IMR-90 (cell line): ENCODE measurements at regions not wholly inside any gene's neighbourhood (a gene's known extent, or its start where the extent isn't known, plus 50 kb on each side); places are given as distances from the start of the nearest gene placed in this dataset.
A peak's percentile ranks its signal among the peaks of the same experiment; 100 is the strongest.

Experiments
- ATAC-seq: fragments of 200-7000 bp; cut with Tn5 transposase; 2 replicates; pipeline ENCODE4 v1.9.1; 2020; ENCODE audit warnings: low read depth, mild to moderate bottlenecking, moderate library complexity
- BruUV-seq: library from RNA; stranded (reverse); fragments of 400-500 nt; replicated peaks from 2 replicates; lab custom pipeline; 2021; lab: Mats Ljungman, UMichigan
- CTCF ChIA-PET: fragments of 300-600 bp; formaldehyde crosslinking; extraction: SDS; loops from one replicate; lab custom pipeline; 2021; ENCODE audit warnings: antibody characterized with exemption; lab: Yijun Ruan, JAX
- POLR2A ChIA-PET: fragments of 300-600 bp; sonication (Branson Sonifier 250); formaldehyde crosslinking; loops from one replicate; lab custom pipeline; 2022; ENCODE audit warnings: antibody characterized with exemption; ENCODE audit not compliant: unreplicated experiment; lab: Charles Lee
- DNase-seq: peaks from one replicate; pipeline ENCODE4 v3.0.0; 2013
- H2AFZ ChIP-seq: replicated peaks from 2 replicates; pipeline ENCODE3; 2013; ENCODE audit warnings: low read length, mild to moderate bottlenecking; ENCODE audit not compliant: poor library complexity
- H2AK5ac ChIP-seq: 2 replicates; pipeline ENCODE4 v1.6.1; 2013; ENCODE audit warnings: low read depth, low read length, inconsistent platforms
- H2AK9ac ChIP-seq: replicated peaks from 2 replicates; pipeline ENCODE3; 2013; ENCODE audit warnings: mild to moderate bottlenecking, low read depth, low read length, moderate library complexity; ENCODE audit not compliant: poor library complexity
- H2BK120ac ChIP-seq: 2 replicates; pipeline ENCODE4 v1.6.1; 2013; ENCODE audit warnings: low read depth, low read length, inconsistent platforms
- H2BK15ac ChIP-seq: 3 replicates; pipeline ENCODE4 v1.6.1; 2013; ENCODE audit warnings: low read depth, low read length, inconsistent platforms
- H2BK20ac ChIP-seq: 2 replicates; pipeline ENCODE4 v1.6.1; 2013; ENCODE audit warnings: low read depth, mild to moderate bottlenecking, inconsistent platforms, low read length, moderate library complexity
- H2BK5ac ChIP-seq: 2 replicates; pipeline ENCODE4 v1.6.1; 2013; ENCODE audit warnings: mild to moderate bottlenecking, low read depth, low read length, inconsistent platforms; ENCODE audit not compliant: poor library complexity, severe bottlenecking
- H3K14ac ChIP-seq: replicated peaks from 2 replicates; pipeline ENCODE4 v1.6.1; 2013; ENCODE audit warnings: low read depth, low read length, inconsistent platforms
- H3K18ac ChIP-seq: 2 replicates; pipeline ENCODE4 v1.6.1; 2013; ENCODE audit warnings: low read depth, low read length, control low read depth
- H3K23ac ChIP-seq: 2 replicates; pipeline ENCODE4 v1.6.1; 2013; ENCODE audit warnings: low read depth, low read length, inconsistent platforms
- H3K27ac ChIP-seq: 2 replicates; pipeline ENCODE4 v1.5.1; 2013; ENCODE audit warnings: mild to moderate bottlenecking, control low read depth, low read length; ENCODE audit not compliant: insufficient read depth
- H3K27me3 ChIP-seq: 2 replicates; pipeline ENCODE4 v1.6.1; 2013; ENCODE audit warnings: low read length; ENCODE audit not compliant: control insufficient read depth, insufficient read depth
- H3K36me3 ChIP-seq: 2 replicates; pipeline ENCODE4 v1.6.1; 2013; ENCODE audit warnings: low read length, mixed read lengths; ENCODE audit not compliant: control insufficient read depth, insufficient read depth
- H3K4ac ChIP-seq: 2 replicates; pipeline ENCODE4 v1.6.1; 2013; ENCODE audit warnings: low read depth, low read length, inconsistent platforms
- H3K4me1 ChIP-seq: 2 replicates; pipeline ENCODE4 v1.6.1; 2013; ENCODE audit warnings: low read length, mixed read lengths; ENCODE audit not compliant: control insufficient read depth, insufficient read depth
- H3K4me2 ChIP-seq: 2 replicates; pipeline ENCODE4 v1.6.1; 2013; ENCODE audit warnings: low read depth, mild to moderate bottlenecking, control low read depth, low read length, moderate library complexity
- H3K4me3 ChIP-seq: 2 replicates; pipeline ENCODE4 v1.5.1; 2013; ENCODE audit warnings: low read depth, mild to moderate bottlenecking, control low read depth, low read length, moderate library complexity; ENCODE audit not compliant: insufficient read depth
- H3K56ac ChIP-seq: 2 replicates; pipeline ENCODE4 v1.6.1; 2013; ENCODE audit warnings: low read length, inconsistent platforms; ENCODE audit not compliant: insufficient read depth; ENCODE audit errors: extremely low read depth
- H3K79me1 ChIP-seq, 2 experiments: 2 replicates each; pipeline ENCODE4 v1.6.1; 2013; ENCODE audit warnings: low read length in 2 of 2, inconsistent platforms in 1 of 2, low read depth in 1 of 2
- H3K9ac ChIP-seq: 2 replicates; pipeline ENCODE4 v1.6.1; 2013; ENCODE audit warnings: low read depth, low read length, control low read depth
- H3K9me1 ChIP-seq: 2 replicates; pipeline ENCODE4 v1.6.1; 2013; ENCODE audit warnings: low read length, inconsistent platforms; ENCODE audit not compliant: insufficient read depth
- H3K9me3 ChIP-seq: 2 replicates; pipeline ENCODE4 v1.6.1; 2013; ENCODE audit warnings: low read length; ENCODE audit not compliant: control insufficient read depth, insufficient read depth
- H4K20me1 ChIP-seq: 2 replicates; pipeline ENCODE4 v1.6.1; 2013; ENCODE audit warnings: low read length, inconsistent platforms; ENCODE audit not compliant: insufficient read depth
- H4K5ac ChIP-seq: 2 replicates; pipeline ENCODE4 v1.6.1; 2013; ENCODE audit warnings: mild to moderate bottlenecking, low read depth, low read length, control low read depth
- H4K8ac ChIP-seq, 2 experiments: 2 replicates each; pipeline ENCODE4 v1.6.1; 2013; ENCODE audit warnings: low read depth in 2 of 2, low read length in 2 of 2, control low read depth in 1 of 2, inconsistent platforms in 1 of 2
- H4K91ac ChIP-seq: 2 replicates; pipeline ENCODE4 v1.6.1; 2013; ENCODE audit warnings: low read depth, low read length, inconsistent platforms; ENCODE audit not compliant: insufficient read depth
- BHLHE40 ChIP-seq: fragments of 150-350 bp; IDR thresholded peaks from 2 replicates; pipeline ENCODE4 v1.6.1; 2016; ENCODE audit warnings: mild to moderate bottlenecking, low read depth, low read length
- CEBPB ChIP-seq: IDR thresholded peaks from 2 replicates; pipeline ENCODE4 v1.6.1; 2012; ENCODE audit warnings: low read depth, low read length, improper control_type of control experiment
- CHD1 ChIP-seq: IDR thresholded peaks from 2 replicates; pipeline ENCODE4 v1.6.1; 2012; ENCODE audit warnings: low read depth, low read length, improper control_type of control experiment
- FOS ChIP-seq: fragments of 150-350 bp; IDR thresholded peaks from 2 replicates; pipeline ENCODE4 v1.6.1; 2016; ENCODE audit warnings: low read depth, low read length
- MAFK ChIP-seq: IDR thresholded peaks from 2 replicates; pipeline ENCODE4 v1.6.1; 2012; ENCODE audit warnings: low read depth, low read length, improper control_type of control experiment
- MAZ ChIP-seq: IDR thresholded peaks from 2 replicates; pipeline ENCODE4 v1.6.1; 2012; ENCODE audit warnings: low read depth, mild to moderate bottlenecking, low read length, improper control_type of control experiment, moderate library complexity, borderline replicate concordance
- MXI1 ChIP-seq: IDR thresholded peaks from 2 replicates; pipeline ENCODE4 v1.6.1; 2012; ENCODE audit warnings: low read depth, mild to moderate bottlenecking, low read length, moderate library complexity, borderline replicate concordance
- NFE2L2 ChIP-seq: fragments of 150-350 bp; IDR thresholded peaks from 2 replicates; pipeline ENCODE4 v1.6.1; 2016; ENCODE audit warnings: low read depth, mild to moderate bottlenecking, low read length
- POLR2A ChIP-seq: IDR thresholded peaks from 2 replicates; pipeline ENCODE4 v1.6.1; 2012; ENCODE audit warnings: mild to moderate bottlenecking, low read depth, low read length
- RAD21 ChIP-seq: IDR thresholded peaks from 2 replicates; pipeline ENCODE4 v1.6.1; 2012; ENCODE audit warnings: low read length, improper control_type of control experiment
- RCOR1 ChIP-seq: IDR thresholded peaks from 2 replicates; pipeline ENCODE4 v1.6.1; 2012; ENCODE audit warnings: mild to moderate bottlenecking, low read length, improper control_type of control experiment; ENCODE audit not compliant: insufficient replicate concordance
- RFX5 ChIP-seq: IDR thresholded peaks from 2 replicates; pipeline ENCODE4 v1.8.0; 2012; ENCODE audit warnings: low read depth, mild to moderate bottlenecking, low read length, moderate library complexity
- SMC3 ChIP-seq: fragments of 150-350 bp; IDR thresholded peaks from 2 replicates; pipeline ENCODE4 v1.6.1; 2016; ENCODE audit warnings: low read depth, mild to moderate bottlenecking, antibody characterized with exemption, low read length, moderate library complexity
- WGBS, 2 experiments: methylation state at CpG; one replicate each; pipeline versions ENCODE4 v1.1.5 to v1.1.7; 2013; ENCODE audit warnings: missing lambda C conversion rate in 2 of 2; ENCODE audit not compliant: insufficient read length in 1 of 2; ENCODE audit errors: extremely low coverage in 2 of 2; 5-methylcytosine and 5-hydroxymethylcytosine counted together
- dilution Hi-C: fragments of 300-500 bp; cut with HindIII; formaldehyde crosslinking; loops from one replicate; pipeline ENCODE4 v1.14.3; 2018; ENCODE audit warnings: low sequenced_read_pairs; ENCODE audit not compliant: unreplicated experiment
- in situ Hi-C: fragments of 300-500 bp; cut with MboI; formaldehyde crosslinking; loops from 3 replicates; pipeline ENCODE4 v1.14.3; 2019; ENCODE audit warnings: low sequenced_read_pairs, inconsistent platforms, mixed read lengths
- intact Hi-C: fragments of 100-400 bp; cut with micrococcal nuclease; formaldehyde crosslinking; loops from 2 replicates; pipeline ENCODE4 v1.10.0; 2022
- TF ChIP-seq, protein P1 (sequence below): fragments of 150-350 bp; IDR thresholded peaks from 2 replicates; pipeline ENCODE4 v1.6.1; 2017; ENCODE audit warnings: mild to moderate bottlenecking, antibody characterized with exemption, low read length, low read depth
- TF ChIP-seq, protein P2 (sequence below): conservative IDR thresholded peaks from 2 replicates; pipeline ENCODE4 v1.5.1; 2012; ENCODE audit warnings: mild to moderate bottlenecking, low read depth, low read length, improper control_type of control experiment
- TF ChIP-seq, protein P3 (sequence below): fragments of 150-350 bp; IDR thresholded peaks from 2 replicates; pipeline ENCODE4 v1.6.1; 2016; ENCODE audit warnings: low read depth, mild to moderate bottlenecking, low read length, moderate library complexity, borderline replicate concordance

DNA sequence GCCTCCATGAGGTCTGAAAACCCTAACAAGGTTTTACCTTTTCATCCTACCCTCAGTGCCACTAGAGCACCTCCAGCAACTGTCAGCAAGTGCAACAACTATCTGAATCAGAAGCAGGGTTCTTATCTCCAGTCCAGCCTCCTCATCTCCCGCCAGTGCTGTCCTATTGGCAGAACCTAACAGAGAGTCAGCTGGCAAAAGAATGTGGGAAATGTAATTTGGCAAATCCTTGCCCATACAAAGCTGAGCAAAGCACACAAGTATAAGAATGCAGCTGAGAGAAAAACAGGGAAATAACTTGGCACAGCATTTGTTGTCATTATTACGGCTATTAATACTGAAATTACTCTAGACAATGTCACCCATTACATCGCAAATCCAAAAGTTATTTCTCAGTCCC lies 124.2 kb downstream of the ATP6V1G3 start:
- no peaks in the 10 kb centered on the region for H3K4me1 ChIP-seq
- no peaks in the 10 kb centered on the region for H3K79me1 ChIP-seq
- ChIA-PET CTCF (no interaction called here), POLR2A (no interaction called here)
- no peak overlapping the region for H3K14ac ChIP-seq
- no peak overlapping the region for H4K91ac ChIP-seq
- H2BK20ac ChIP-seq: no peak overlapping the region
- H3K27me3 ChIP-seq: no peaks in the 10 kb centered on the region
- H4K5ac ChIP-seq: no peak overlapping the region
- H3K4me3 ChIP-seq: no peak overlapping the region
- WGBS, 2 experiments: 0% methylated on average over 1 of the region's 3 CpGs; no CpG with 5 or more reads in 1 of the 2 experiments
- no peak overlapping the region for H2BK15ac ChIP-seq
- no peak overlapping the region for H3K9ac ChIP-seq
- H2AK9ac ChIP-seq: no peak overlapping the region
- no peak overlapping the region for H4K8ac ChIP-seq
- H3K36me3 ChIP-seq: no peaks in the 10 kb centered on the region
- no peak for TF ChIP-seq CHD1
- TF ChIP-seq, protein P1, sequence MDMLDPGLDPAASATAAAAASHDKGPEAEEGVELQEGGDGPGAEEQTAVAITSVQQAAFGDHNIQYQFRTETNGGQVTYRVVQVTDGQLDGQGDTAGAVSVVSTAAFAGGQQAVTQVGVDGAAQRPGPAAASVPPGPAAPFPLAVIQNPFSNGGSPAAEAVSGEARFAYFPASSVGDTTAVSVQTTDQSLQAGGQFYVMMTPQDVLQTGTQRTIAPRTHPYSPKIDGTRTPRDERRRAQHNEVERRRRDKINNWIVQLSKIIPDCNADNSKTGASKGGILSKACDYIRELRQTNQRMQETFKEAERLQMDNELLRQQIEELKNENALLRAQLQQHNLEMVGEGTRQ: no peak
- TF ChIP-seq SMC3: no peak
- TF ChIP-seq, protein P2, sequence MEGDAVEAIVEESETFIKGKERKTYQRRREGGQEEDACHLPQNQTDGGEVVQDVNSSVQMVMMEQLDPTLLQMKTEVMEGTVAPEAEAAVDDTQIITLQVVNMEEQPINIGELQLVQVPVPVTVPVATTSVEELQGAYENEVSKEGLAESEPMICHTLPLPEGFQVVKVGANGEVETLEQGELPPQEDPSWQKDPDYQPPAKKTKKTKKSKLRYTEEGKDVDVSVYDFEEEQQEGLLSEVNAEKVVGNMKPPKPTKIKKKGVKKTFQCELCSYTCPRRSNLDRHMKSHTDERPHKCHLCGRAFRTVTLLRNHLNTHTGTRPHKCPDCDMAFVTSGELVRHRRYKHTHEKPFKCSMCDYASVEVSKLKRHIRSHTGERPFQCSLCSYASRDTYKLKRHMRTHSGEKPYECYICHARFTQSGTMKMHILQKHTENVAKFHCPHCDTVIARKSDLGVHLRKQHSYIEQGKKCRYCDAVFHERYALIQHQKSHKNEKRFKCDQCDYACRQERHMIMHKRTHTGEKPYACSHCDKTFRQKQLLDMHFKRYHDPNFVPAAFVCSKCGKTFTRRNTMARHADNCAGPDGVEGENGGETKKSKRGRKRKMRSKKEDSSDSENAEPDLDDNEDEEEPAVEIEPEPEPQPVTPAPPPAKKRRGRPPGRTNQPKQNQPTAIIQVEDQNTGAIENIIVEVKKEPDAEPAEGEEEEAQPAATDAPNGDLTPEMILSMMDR: no peak
- TF ChIP-seq NFE2L2: no peak
- TF ChIP-seq, protein P3, sequence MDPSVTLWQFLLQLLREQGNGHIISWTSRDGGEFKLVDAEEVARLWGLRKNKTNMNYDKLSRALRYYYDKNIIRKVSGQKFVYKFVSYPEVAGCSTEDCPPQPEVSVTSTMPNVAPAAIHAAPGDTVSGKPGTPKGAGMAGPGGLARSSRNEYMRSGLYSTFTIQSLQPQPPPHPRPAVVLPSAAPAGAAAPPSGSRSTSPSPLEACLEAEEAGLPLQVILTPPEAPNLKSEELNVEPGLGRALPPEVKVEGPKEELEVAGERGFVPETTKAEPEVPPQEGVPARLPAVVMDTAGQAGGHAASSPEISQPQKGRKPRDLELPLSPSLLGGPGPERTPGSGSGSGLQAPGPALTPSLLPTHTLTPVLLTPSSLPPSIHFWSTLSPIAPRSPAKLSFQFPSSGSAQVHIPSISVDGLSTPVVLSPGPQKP: no peak
- TF ChIP-seq MAFK: no peak
- no peak for TF ChIP-seq FOS
- TF ChIP-seq CEBPB: no peak
- no peak for TF ChIP-seq POLR2A
- TF ChIP-seq BHLHE40: no peak
- no peak for TF ChIP-seq MXI1
- TF ChIP-seq MAZ: no peak
- TF ChIP-seq RFX5: no peak
- TF ChIP-seq RCOR1: no peak
- TF ChIP-seq RAD21: no peak
- no peak overlapping the region for H2BK5ac ChIP-seq
- no peak overlapping the region for H2AFZ ChIP-seq
- H3K4ac ChIP-seq: no peak overlapping the region
- no peak overlapping the region for H2BK120ac ChIP-seq
- no peaks in the 10 kb centered on the region for H4K20me1 ChIP-seq
- intact Hi-C loops (no loop called here), dilution Hi-C loops (no loop called here), in situ Hi-C loops (no loop called here)
- no peaks in the 10 kb centered on the region for H3K9me3 ChIP-seq
- H3K27ac ChIP-seq: no peak overlapping the region
- no peaks in the 10 kb centered on the region for H3K9me1 ChIP-seq
- ATAC-seq (peak; percentile 95), DNase-seq (peak; percentile 59)
- H3K4me2 ChIP-seq: peak overlapping the region; percentile 57
- no peak overlapping the region for H3K23ac ChIP-seq
- no peak overlapping the region for H3K56ac ChIP-seq
- H3K18ac ChIP-seq: no peak overlapping the region; the same call in 1 of the 2 replicates
- BruUV-seq: no TSS peak
- no peak overlapping the region for H2AK5ac ChIP-seq
